HG03139 (cell line): ENCODE measurements at regions not wholly inside any gene's neighbourhood (a gene's known extent, or its start where the extent isn't known, plus 50 kb on each side); places are given as distances from the start of the nearest gene placed in this dataset.
"Not testable (repeated sequence)": the region's sequence is repeated elsewhere in the genome, so short reads cannot be mapped to it uniquely, and the experiment has no call there.

ENCODE experiments used
- ATAC-seq: cut with Tn5 transposase; IDR thresholded peaks from one replicate; pipeline ENCODE4 v1.9.1; 2021; ENCODE audit not compliant: unreplicated experiment

GRCh38 chr4:32597354-32597753 lies 1877.2 kb downstream of the PCDH7 start:
- ATAC-seq: no peak

GRCh38 chr4:32601848-32602247 lies 1881.7 kb downstream of the PCDH7 start:
- ATAC-seq: no peak

DNA sequence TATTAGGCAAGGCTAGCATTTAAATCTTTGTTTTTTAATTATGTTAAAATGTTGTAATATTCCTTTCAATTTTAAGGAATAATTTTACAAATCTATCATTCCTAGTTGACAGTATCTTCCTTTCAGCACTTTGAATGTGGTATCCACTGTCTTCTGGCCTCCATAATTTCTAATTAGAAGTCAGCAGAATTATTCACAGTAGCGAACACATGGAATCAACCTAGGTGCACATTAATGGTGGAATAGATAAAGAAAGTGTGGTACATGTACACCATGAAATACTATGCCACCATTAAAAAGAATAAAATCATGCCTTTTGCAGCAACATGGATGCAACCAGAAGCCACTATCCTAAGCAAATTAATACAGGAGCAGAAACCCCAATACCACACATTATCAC lies 1887.8 kb downstream of the PCDH7 start:
- no peak for ATAC-seq

- ATAC-seq: no peak
These were observed 1904.9 kb downstream of the PCDH7 start for GRCh38 chr4:32624943-32625603.

- ATAC-seq: no peak
These were observed 1905.6 kb downstream of the PCDH7 start for GRCh38 chr4:32625687-32626337.

DNA sequence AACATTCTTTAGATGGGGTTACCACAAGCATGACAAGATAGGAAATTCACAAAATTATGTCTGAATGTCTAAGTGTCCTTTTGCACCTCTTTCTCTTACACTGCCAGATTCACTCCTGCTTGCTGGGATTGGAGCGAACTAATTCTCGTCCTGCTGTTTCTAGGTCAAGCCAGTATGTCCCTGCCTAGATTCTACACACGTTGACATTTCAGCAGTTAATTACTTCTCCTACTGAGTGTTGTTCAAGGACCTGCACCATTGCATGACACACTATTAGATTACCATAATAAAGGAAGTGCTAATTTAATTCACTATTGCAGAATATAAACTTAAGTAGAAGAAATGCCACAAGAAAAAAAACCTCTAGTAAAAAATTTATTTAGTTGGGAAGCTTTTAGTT lies 1911.7 kb downstream of the PCDH7 start:
- no peak for ATAC-seq

DNA sequence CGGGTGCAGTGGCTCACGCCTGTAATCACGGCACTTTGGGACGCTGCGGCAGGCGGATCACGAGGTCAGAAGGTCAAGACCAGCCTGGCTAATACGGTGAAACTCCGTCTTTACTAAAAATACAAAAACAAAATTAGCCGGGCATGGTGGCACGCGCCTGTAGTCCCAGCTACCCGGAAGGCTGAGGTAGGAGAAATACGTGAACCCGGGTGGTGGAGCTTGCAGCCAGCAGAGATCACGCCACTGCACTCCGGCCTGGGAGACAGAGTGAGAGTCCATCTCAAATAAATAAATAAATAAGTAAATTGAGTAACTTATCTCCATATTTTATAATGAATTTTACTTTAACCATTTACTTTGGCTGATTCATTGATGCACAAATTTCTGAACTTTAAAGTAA lies 1913.3 kb downstream of the PCDH7 start:
- ATAC-seq: no peak

GRCh38 chr4:32645653-32646052 lies 1925.5 kb downstream of the PCDH7 start:
- ATAC-seq: no peak

GRCh38 chr4:32658019-32658418 lies 1937.8 kb downstream of the PCDH7 start:
- no peak for ATAC-seq

GRCh38 chr4:32661229-32661628 lies 1941.1 kb downstream of the PCDH7 start:
- ATAC-seq: no peak

- ATAC-seq: no peak
These were observed 1942.6 kb downstream of the PCDH7 start for GRCh38 chr4:32662803-32663202.

DNA sequence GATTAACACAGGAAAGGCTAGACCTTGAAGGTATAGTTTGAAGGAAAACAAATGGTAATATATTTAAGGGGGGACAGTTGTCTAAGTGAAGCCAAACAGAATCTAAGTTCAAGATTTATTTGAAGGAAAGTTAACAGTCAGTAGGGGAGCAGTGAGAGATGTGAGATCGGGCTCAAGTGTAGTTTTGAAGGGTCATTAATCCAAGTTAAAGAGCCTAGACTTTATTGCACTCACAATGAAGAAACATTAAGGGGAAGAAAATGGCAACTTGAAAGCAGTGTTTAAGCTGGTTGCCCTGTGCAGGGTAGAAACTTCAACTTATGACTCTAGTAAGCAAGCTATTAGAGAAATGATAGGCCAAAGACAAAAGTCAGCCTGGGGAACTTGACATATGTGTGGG lies 1952.2 kb downstream of the PCDH7 start:
- ATAC-seq: no peak

- no peak for ATAC-seq
These were observed 1960.8 kb downstream of the PCDH7 start for GRCh38 chr4:32680946-32681345.

DNA sequence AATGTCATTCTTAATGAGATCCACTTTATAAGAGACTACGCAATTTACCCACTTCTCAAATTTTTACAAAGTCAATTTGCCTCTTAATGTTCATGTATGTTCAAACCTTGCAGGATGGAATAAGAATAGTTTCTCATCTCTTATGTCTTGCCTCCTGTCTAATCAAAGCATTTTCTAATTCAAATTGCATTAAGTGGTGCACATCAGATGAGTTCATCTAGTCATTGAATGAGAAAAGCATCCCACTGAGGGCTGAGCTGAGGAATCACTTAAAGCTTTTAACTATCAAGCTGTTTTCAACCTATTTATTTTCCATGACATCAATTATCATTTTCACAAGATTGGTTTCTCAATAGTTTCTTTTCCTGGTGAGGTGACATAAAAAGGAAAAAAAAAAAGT lies 1964.0 kb downstream of the PCDH7 start:
- no peak for ATAC-seq

DNA sequence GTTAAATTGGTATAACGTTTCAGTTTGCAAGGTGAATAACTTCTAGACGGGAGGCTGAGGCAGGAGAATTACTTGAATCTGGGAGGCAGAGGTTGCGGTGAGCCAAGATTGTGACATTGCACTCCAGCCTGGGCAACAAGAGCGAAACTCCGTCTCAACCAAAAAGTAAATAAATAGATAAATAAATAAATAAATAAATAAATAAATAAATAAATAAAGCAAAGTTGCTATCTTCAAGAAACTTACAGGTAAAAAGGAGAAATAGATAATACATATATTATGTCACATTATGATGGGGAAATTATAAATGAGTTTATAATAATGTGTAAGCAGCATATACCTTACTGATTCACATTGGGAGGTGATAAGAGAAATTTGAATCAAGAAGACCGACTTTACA lies 1966.0 kb downstream of the PCDH7 start:
- no peak for ATAC-seq

DNA sequence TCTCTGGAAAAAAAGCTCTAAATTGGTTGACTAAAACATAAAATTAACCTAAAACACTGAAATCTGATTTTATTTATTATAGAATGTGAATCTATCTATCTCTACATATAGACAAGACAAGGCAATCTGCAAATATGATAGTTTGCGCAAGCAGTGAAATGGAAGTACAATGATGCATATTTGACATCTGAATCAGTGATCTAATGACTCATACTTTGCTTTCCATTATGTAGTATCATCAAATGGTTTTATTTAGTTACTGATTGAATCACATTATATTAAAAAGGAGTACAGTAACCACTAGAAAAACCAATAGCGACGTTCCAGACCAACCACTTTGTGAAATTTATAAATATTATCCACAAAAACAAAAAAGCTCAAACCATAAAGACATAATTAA lies 1969.3 kb downstream of the PCDH7 start:
- no peak for ATAC-seq

DNA sequence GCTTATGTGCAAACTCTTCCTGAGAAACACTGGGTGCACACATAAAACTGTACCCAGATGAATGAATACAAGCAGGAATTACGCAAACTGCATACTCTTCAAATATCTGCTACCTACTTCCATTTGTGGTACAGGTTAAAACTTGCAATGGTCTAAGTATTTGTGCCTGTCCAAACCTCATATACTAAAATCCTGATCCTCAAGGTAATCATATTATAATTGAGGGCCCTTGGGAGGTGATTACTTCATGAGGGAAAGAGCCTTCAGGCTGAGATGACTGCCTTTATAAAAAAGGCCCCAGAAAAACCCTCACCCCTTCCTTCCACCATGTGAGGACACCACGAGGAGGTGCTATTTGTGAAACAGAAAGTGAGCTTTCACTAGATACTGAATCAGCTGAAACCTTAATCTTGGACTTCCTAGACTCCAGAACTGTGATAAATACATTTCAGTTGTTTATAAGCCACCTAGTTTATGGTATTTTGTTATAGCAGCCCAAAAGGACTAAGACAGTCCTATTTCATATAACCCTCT lies 1977.2 kb downstream of the PCDH7 start:
- no peak for ATAC-seq

DNA sequence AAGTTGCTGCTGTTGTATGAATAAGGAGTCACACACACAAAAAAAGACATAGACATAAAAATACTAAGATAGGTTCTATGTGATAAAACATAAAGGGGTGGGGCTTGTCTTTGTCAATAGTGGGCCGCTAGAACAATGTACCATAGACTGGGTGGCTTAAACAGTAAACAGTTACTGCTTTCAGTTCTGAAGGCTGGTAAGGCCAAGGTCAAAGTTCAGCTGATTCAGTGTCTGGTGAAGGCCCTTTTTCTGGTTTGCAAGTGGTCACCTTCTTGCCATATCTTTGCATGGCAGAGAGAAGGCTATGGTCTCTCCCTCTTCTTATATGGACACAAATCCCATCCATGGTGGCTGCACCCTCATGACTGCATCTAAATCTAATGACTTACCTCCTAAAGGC lies 1980.7 kb downstream of the PCDH7 start:
- no peak for ATAC-seq

- no peak for ATAC-seq
These were observed 1986.7 kb downstream of the PCDH7 start for GRCh38 chr4:32706893-32707292.

- ATAC-seq: not testable (repeated sequence)
These were observed 1996.0 kb downstream of the PCDH7 start for GRCh38 chr4:32716090-32716620.

DNA sequence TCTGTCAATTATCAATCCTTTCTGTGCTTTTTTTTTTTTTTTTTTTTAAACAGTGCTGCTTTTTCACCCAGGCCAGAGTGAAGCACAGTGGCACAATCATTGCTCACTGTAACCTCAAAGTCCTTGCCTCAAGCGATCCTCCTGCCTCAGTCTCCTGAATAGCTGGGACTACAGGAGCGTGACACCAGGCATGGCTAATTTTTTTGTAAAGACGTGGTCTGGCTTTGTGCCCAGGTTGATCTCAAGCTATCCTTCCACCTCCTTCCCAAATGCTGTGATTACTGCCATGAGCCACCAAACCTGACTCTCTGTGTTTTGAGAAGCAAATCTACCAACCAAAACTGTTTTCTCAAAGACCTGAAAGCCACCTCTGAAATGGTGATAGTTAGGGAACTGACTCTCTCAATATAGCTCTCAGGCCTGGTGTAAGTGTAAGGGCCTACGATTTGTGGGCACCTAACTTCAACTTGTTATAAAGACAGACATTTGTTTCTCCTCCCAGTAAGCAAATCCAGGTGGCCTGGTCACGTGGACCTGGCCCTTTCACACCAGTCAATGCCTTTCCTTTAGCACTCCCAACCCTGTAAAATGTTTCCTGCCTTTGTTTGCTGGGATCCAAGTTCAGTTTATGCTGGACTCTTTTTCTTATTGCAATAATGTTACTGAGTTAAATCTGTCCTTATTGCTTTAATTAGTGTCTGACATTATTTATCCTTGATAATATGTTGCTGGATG lies 2015.9 kb downstream of the PCDH7 start:
- no peak for ATAC-seq

DNA sequence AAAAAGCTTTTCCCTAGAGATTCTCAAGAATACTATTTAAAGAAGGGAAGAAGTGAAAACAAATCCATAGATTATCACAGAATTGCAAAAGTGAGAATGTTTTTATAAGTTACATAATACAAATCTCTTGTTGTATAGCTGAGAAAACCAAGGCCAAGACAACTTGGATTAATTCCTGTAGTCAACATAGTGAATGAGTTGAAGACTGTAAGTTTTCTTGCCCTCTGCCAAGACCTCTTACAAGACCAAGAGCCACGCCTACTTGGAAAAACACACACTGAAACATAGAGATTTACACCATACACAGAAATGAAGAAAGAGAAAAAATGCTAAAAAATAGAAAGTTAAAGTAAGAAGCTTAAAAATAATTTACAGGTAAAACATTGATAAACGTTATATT lies 2024.0 kb downstream of the PCDH7 start:
- no peak for ATAC-seq
